ENCODE measurements at regions not wholly inside any gene's neighbourhood (a gene's known extent, or its start where the extent isn't known, plus 50 kb on each side); places are given as distances from the start of the nearest gene placed in this dataset.

- intact Hi-C loops (cut with DNase I) = loop anchor here in 1 of 2 donors (10.0 kb wide), 1 partner anchor 275 kb away; no protein-coding TSS in a partner anchor
- H3K4me1 ChIP-seq (ENCODE audit: control insufficient read depth in 1 of 2, insufficient read depth in 2 of 2, low read length in 2 of 2) = peaks cover 0 to 9% of the 10 kb centered on the region in 2 donors
- 91 to 93% methylated on average over 8 of the region's 8 CpGs for WGBS, 2 donors
- H3K9me3 ChIP-seq (ENCODE audit: control insufficient read depth, low read length) = no peaks in the 10 kb centered on the region
- H3K27ac ChIP-seq (ENCODE audit: low read depth in 1 of 2, low read length in 2 of 2) = no peak overlapping the region
- ATAC-seq (ENCODE audit: low FRiP score) (no peak), DNase-seq (no peak)
- no peak overlapping the region for H3K4me3 ChIP-seq (ENCODE audit: low read length in 2 of 2)
- no peaks in the 10 kb centered on the region for H3K27me3 ChIP-seq (ENCODE audit: control insufficient read depth in 1 of 2, insufficient read depth in 2 of 2, low read length in 1 of 2)
- no peaks in the 10 kb centered on the region for H3K36me3 ChIP-seq (ENCODE audit: control insufficient read depth in 1 of 2, insufficient read depth in 2 of 2, low read length in 1 of 2)
Measured at GRCh38 chr13:50359779-50360178, 344.5 kb downstream of the KCNRG start.

GRCh38 chr13:50360637-50361036 is 345.4 kb downstream of the KCNRG start:
- intact Hi-C loops (cut with DNase I) = no loop called here

GRCh38 chr13:50361282-50361681 is 346.0 kb downstream of the KCNRG start:
- no peak for ATAC-seq (ENCODE audit: low FRiP score)
- no peaks in the 10 kb centered on the region for H3K27me3 ChIP-seq (ENCODE audit: control insufficient read depth in 1 of 2, insufficient read depth in 2 of 2, low read length in 1 of 2)
- peaks cover 4 to 9% of the 10 kb centered on the region in 2 donors for H3K4me1 ChIP-seq (ENCODE audit: control insufficient read depth in 1 of 2, insufficient read depth in 2 of 2, low read length in 2 of 2)
- no peak overlapping the region for H3K4me3 ChIP-seq (ENCODE audit: low read length in 2 of 2)
- intact Hi-C loops (cut with DNase I) = no loop called here
- 54 to 70% methylated on average over 3 of the region's 3 CpGs for WGBS, 2 donors
- no peaks in the 10 kb centered on the region for H3K36me3 ChIP-seq (ENCODE audit: control insufficient read depth in 1 of 2, insufficient read depth in 2 of 2, low read length in 1 of 2)
- no peak overlapping the region for H3K27ac ChIP-seq (ENCODE audit: low read depth in 1 of 2, low read length in 2 of 2)
- DNase-seq = no peak
- H3K9me3 ChIP-seq (ENCODE audit: control insufficient read depth, low read length) = no peaks in the 10 kb centered on the region

More at GRCh38 chr13:50360637-50361036, 345.4 kb downstream of the KCNRG start:
- no peaks in the 10 kb centered on the region for H3K9me3 ChIP-seq (ENCODE audit: control insufficient read depth, low read length)
- ATAC-seq (ENCODE audit: low FRiP score) (no peak), DNase-seq (no peak)
- no peaks in the 10 kb centered on the region for H3K36me3 ChIP-seq (ENCODE audit: control insufficient read depth in 1 of 2, insufficient read depth in 2 of 2, low read length in 1 of 2)
- H3K4me1 ChIP-seq (ENCODE audit: control insufficient read depth in 1 of 2, insufficient read depth in 2 of 2, low read length in 2 of 2) = peaks cover 2 to 9% of the 10 kb centered on the region in 2 donors
- H3K27me3 ChIP-seq (ENCODE audit: control insufficient read depth in 1 of 2, insufficient read depth in 2 of 2, low read length in 1 of 2) = no peaks in the 10 kb centered on the region
- no peak overlapping the region for H3K27ac ChIP-seq (ENCODE audit: low read depth in 1 of 2, low read length in 2 of 2)
- 98 to 100% methylated on average over 2 of the region's 2 CpGs for WGBS, 2 donors
- no peak overlapping the region for H3K4me3 ChIP-seq (ENCODE audit: low read length in 2 of 2)

- Histone ChIP-seq H3K9me3 (ENCODE audit: control insufficient read depth, low read length) (no peaks in the 10 kb centered on the region), H3K4me1 (ENCODE audit: control insufficient read depth in 1 of 2, insufficient read depth in 2 of 2, low read length in 2 of 2) (peaks cover 0 to 4% of the 10 kb centered on the region in 2 donors), H3K4me3 (ENCODE audit: low read length in 2 of 2) (peak overlapping the region; percentile 12 to 32), H3K36me3 (ENCODE audit: control insufficient read depth in 1 of 2, insufficient read depth in 2 of 2, low read length in 1 of 2) (no peaks in the 10 kb centered on the region), H3K27ac (ENCODE audit: low read depth in 1 of 2, low read length in 2 of 2) (no peak overlapping the region), H3K27me3 (ENCODE audit: control insufficient read depth in 1 of 2, insufficient read depth in 2 of 2, low read length in 1 of 2) (no peaks in the 10 kb centered on the region)
- ATAC-seq (ENCODE audit: low FRiP score) (no peak), DNase-seq (no peak)
- intact Hi-C loops (cut with DNase I) = no loop called here
- WGBS, 2 donors = 17 to 19% methylated on average over 10 of the region's 10 CpGs
Measured at GRCh38 chr13:50365408-50366391, 350.5 kb downstream of the KCNRG start.

- DNase-seq (no peak), ATAC-seq (ENCODE audit: low FRiP score) (no peak)
- Histone ChIP-seq H3K27me3 (ENCODE audit: control insufficient read depth in 1 of 2, insufficient read depth in 2 of 2, low read length in 1 of 2) (no peaks in the 10 kb centered on the region), H3K9me3 (ENCODE audit: control insufficient read depth, low read length) (no peaks in the 10 kb centered on the region), H3K4me1 (ENCODE audit: control insufficient read depth in 1 of 2, insufficient read depth in 2 of 2, low read length in 2 of 2) (peaks cover 0 to 4% of the 10 kb centered on the region in 2 donors), H3K27ac (ENCODE audit: low read depth in 1 of 2, low read length in 2 of 2) (no peak overlapping the region), H3K4me3 (ENCODE audit: low read length in 2 of 2) (peak overlapping the region in 1 of 2 donors; percentile 32), H3K36me3 (ENCODE audit: control insufficient read depth in 1 of 2, insufficient read depth in 2 of 2, low read length in 1 of 2) (no peaks in the 10 kb centered on the region)
- WGBS, 2 donors = 73 to 77% methylated on average over 6 of the region's 6 CpGs
- intact Hi-C loops (cut with DNase I) = no loop called here
Measured at GRCh38 chr13:50366488-50367174, 351.4 kb downstream of the KCNRG start.

- no peak for ATAC-seq (ENCODE audit: low FRiP score)
- Histone ChIP-seq H3K27me3 (ENCODE audit: control insufficient read depth in 1 of 2, insufficient read depth in 2 of 2, low read length in 1 of 2) (no peaks in the 10 kb centered on the region), H3K9me3 (ENCODE audit: control insufficient read depth, low read length) (no peaks in the 10 kb centered on the region), H3K4me3 (ENCODE audit: low read length in 2 of 2) (no peak overlapping the region), H3K4me1 (ENCODE audit: control insufficient read depth in 1 of 2, insufficient read depth in 2 of 2, low read length in 2 of 2) (peaks cover 0 to 4% of the 10 kb centered on the region in 2 donors), H3K27ac (ENCODE audit: low read depth in 1 of 2, low read length in 2 of 2) (no peak overlapping the region), H3K36me3 (ENCODE audit: control insufficient read depth in 1 of 2, insufficient read depth in 2 of 2, low read length in 1 of 2) (no peaks in the 10 kb centered on the region)
- intact Hi-C loops (cut with DNase I) = no loop called here
- DNase-seq = no peak
- WGBS, 2 donors = 90 to 93% methylated on average over 2 of the region's 2 CpGs
Measured at GRCh38 chr13:50369646-50370045, 354.4 kb downstream of the KCNRG start.

GRCh38 chr13:50370303-50370950 is 355.2 kb downstream of the KCNRG start:
- no peak overlapping the region for H3K27ac ChIP-seq (ENCODE audit: low read depth in 1 of 2, low read length in 2 of 2)
- no peak overlapping the region for H3K4me3 ChIP-seq (ENCODE audit: low read length in 2 of 2)
- intact Hi-C loops (cut with DNase I) = no loop called here
- peaks cover 0 to 1% of the 10 kb centered on the region in 2 donors for H3K4me1 ChIP-seq (ENCODE audit: control insufficient read depth in 1 of 2, insufficient read depth in 2 of 2, low read length in 2 of 2)
- H3K9me3 ChIP-seq (ENCODE audit: control insufficient read depth, low read length) = no peaks in the 10 kb centered on the region
- WGBS, 2 donors = 82 to 83% methylated on average over 5 of the region's 5 CpGs
- no peak for ATAC-seq (ENCODE audit: low FRiP score)
- no peak for DNase-seq
- no peaks in the 10 kb centered on the region for H3K36me3 ChIP-seq (ENCODE audit: control insufficient read depth in 1 of 2, insufficient read depth in 2 of 2, low read length in 1 of 2)
- H3K27me3 ChIP-seq (ENCODE audit: control insufficient read depth in 1 of 2, insufficient read depth in 2 of 2, low read length in 1 of 2) = no peaks in the 10 kb centered on the region

- intact Hi-C loops (cut with DNase I) = no loop called here
- no peaks in the 10 kb centered on the region for H3K9me3 ChIP-seq (ENCODE audit: control insufficient read depth, low read length)
Measured at GRCh38 chr13:50374517-50374916, 359.3 kb downstream of the KCNRG start.

More at GRCh38 chr13:50374517-50374916, 359.3 kb downstream of the KCNRG start:
- ATAC-seq (ENCODE audit: low FRiP score) (no peak), DNase-seq (no peak)
- H3K4me3 ChIP-seq (ENCODE audit: low read length in 2 of 2) = no peak overlapping the region
- H3K36me3 ChIP-seq (ENCODE audit: control insufficient read depth in 1 of 2, insufficient read depth in 2 of 2, low read length in 1 of 2) = no peaks in the 10 kb centered on the region
- 89 to 92% methylated on average over 6 of the region's 6 CpGs for WGBS, 2 donors
- H3K27ac ChIP-seq (ENCODE audit: low read depth in 1 of 2, low read length in 2 of 2) = no peak overlapping the region
- H3K4me1 ChIP-seq (ENCODE audit: control insufficient read depth in 1 of 2, insufficient read depth in 2 of 2, low read length in 2 of 2) = no peaks in the 10 kb centered on the region
- H3K27me3 ChIP-seq (ENCODE audit: control insufficient read depth in 1 of 2, insufficient read depth in 2 of 2, low read length in 1 of 2) = no peaks in the 10 kb centered on the region
